Neural crest cell (in vitro differentiated cells): ENCODE measurements at regions not wholly inside any gene's neighbourhood (a gene's known extent, or its start where the extent isn't known, plus 50 kb on each side); places are given as distances from the start of the nearest gene placed in this dataset.

ENCODE experiments used
- DNase-seq: peaks from one replicate; pipeline ENCODE4 v3.0.0; 2021; ENCODE audit warnings: low read depth, mixed read lengths, low spot score
- H3K27ac Mint-ChIP-seq: one replicate; pipeline ENCODE4 v1.8.0; 2021; ENCODE audit warnings: mild to moderate bottlenecking, mixed read lengths; ENCODE audit not compliant: unreplicated experiment
- H3K27me3 Mint-ChIP-seq: 2 replicates; pipeline ENCODE4 v1.8.0; 2021; ENCODE audit warnings: low read depth, mild to moderate bottlenecking, mixed read lengths
- H3K36me3 Mint-ChIP-seq: 2 replicates; pipeline ENCODE4 v1.8.0; 2021; ENCODE audit warnings: low read depth, mild to moderate bottlenecking, mixed read lengths
- H3K4me1 Mint-ChIP-seq: 2 replicates; pipeline ENCODE4 v1.8.0; 2021; ENCODE audit warnings: mixed read lengths
- H3K4me3 Mint-ChIP-seq: one replicate; pipeline ENCODE4 v1.8.0; 2021; ENCODE audit warnings: mild to moderate bottlenecking, mixed read lengths
- H3K9me3 Mint-ChIP-seq: 2 replicates; pipeline ENCODE4 v1.8.0; 2021; ENCODE audit warnings: mixed read lengths
- TF ChIP-seq, protein P1 (sequence below): fragments of 200-600 bp; sonication (generic); conservative IDR thresholded peaks from 2 replicates; pipeline ENCODE4 v1.5.0; 2021; ENCODE audit warnings: antibody characterized with exemption, mild to moderate bottlenecking

DNA sequence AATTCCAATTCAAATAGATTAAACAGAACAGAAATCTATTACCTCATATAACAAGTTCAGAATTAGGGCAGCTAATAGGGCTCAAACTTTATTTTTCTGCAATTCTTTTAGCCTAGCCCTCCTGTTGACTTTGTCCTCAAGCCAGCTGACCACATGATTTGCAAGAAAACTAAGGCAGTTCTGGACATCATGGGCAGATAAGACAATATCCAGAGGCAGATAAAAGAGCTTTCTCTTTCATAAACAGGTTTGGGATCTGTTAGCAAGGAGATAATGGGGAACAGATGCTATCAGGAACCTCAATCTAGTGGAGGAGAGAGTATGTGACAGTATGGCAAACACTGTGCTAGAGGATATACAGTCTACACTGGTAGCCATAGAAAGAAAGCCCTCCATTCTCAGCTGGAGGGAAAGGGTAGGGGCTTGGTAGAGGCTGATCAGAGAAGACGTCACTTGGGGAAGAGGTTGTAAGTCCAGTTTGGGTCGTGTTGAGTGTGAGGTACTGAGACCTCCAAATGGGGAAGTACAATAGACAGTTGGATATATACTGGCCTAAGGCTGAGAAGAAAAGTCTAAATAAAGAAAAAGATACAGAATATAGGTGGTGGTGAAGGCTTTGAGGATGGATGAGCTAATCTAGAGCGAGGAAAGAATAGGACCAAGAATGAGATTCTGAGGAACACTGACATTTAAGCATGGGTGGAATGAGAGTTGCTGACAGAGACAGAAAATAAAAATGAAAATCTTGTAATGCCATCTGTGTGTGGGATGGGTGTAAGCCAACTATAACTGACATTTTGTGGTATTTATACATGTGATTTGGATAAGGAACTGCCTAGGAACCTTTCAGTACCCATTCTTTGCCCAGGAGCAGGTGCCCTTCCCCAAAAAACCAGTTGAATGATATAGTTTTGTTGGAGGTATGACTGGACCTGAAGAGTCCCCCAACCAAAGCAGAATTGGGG is 67.4 kb downstream of the CYB561 start:
- Mint-ChIP-seq H3K4me3 (no peak overlapping the region), H3K36me3 (peaks cover 19% of the 10 kb centered on the region), H3K4me1 (peaks cover 4% of the 10 kb centered on the region), H3K27ac (no peak overlapping the region), H3K27me3 (no peaks in the 10 kb centered on the region), H3K9me3 (peaks cover 9% of the 10 kb centered on the region)
- TF ChIP-seq, protein P1, sequence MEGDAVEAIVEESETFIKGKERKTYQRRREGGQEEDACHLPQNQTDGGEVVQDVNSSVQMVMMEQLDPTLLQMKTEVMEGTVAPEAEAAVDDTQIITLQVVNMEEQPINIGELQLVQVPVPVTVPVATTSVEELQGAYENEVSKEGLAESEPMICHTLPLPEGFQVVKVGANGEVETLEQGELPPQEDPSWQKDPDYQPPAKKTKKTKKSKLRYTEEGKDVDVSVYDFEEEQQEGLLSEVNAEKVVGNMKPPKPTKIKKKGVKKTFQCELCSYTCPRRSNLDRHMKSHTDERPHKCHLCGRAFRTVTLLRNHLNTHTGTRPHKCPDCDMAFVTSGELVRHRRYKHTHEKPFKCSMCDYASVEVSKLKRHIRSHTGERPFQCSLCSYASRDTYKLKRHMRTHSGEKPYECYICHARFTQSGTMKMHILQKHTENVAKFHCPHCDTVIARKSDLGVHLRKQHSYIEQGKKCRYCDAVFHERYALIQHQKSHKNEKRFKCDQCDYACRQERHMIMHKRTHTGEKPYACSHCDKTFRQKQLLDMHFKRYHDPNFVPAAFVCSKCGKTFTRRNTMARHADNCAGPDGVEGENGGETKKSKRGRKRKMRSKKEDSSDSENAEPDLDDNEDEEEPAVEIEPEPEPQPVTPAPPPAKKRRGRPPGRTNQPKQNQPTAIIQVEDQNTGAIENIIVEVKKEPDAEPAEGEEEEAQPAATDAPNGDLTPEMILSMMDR: no peak
- no peak for DNase-seq

DNA sequence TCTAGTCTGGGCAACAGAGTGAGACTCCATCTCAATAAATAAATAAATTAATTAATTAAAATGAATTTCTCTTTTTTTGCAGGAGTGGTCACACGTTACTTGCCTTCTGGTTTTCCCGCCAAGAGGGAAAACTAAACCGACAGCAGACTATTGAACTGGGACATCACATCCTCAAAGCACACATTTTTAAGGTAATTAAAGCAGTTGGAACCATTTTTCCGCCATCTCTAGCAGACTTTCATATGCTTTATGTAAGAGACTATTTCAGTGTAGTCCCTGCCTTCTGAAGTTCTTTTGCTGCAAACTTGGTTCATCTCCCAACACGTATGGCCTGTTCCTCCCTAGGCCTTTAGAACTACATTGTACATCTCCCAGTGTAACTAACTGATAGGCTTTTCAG is 66.5 kb downstream of the CYB561 start:
- no peak for DNase-seq
- TF ChIP-seq, protein P1: no peak
- Mint-ChIP-seq H3K27me3 (no peaks in the 10 kb centered on the region), H3K4me1 (peaks cover 4% of the 10 kb centered on the region), H3K36me3 (peaks cover 19% of the 10 kb centered on the region), H3K4me3 (no peak overlapping the region), H3K27ac (no peak overlapping the region), H3K9me3 (peaks cover 9% of the 10 kb centered on the region)

DNA sequence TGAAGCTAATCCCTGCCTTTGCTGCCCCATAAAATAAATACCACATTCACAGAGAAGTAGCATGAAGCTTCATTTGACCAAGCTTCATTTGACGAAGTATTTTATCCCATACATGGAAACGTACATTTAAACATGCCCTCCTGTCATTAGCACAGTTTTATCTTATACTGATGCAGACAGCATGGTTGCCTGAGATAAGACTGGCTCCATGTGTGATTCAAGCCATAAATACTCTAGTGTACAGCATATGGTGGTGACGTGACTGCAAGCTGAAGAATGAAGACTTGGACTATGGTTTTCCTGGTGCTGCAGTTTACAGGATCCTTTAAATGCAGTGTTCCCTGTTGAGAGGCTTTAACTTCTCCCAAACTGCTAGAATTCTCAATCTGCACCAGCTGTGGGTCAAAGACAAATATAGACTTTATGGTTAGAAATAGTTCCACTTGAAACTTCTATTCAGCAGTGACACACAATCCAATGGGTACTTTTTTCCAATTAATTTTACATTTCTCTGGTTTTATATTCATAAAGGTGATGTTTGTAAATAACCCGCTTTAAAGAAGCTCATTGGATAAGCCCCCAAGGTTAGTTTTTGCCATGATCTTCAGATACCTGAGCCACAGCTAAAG is 64.9 kb downstream of the CYB561 start:
- peaks cover 4% of the 10 kb centered on the region for H3K4me1 Mint-ChIP-seq
- no peaks in the 10 kb centered on the region for H3K27me3 Mint-ChIP-seq
- H3K4me3 Mint-ChIP-seq: no peak overlapping the region
- DNase-seq: no peak
- peaks cover 19% of the 10 kb centered on the region for H3K36me3 Mint-ChIP-seq
- H3K27ac Mint-ChIP-seq: no peak overlapping the region
- TF ChIP-seq, protein P1: no peak
- peaks cover 9% of the 10 kb centered on the region for H3K9me3 Mint-ChIP-seq

DNA sequence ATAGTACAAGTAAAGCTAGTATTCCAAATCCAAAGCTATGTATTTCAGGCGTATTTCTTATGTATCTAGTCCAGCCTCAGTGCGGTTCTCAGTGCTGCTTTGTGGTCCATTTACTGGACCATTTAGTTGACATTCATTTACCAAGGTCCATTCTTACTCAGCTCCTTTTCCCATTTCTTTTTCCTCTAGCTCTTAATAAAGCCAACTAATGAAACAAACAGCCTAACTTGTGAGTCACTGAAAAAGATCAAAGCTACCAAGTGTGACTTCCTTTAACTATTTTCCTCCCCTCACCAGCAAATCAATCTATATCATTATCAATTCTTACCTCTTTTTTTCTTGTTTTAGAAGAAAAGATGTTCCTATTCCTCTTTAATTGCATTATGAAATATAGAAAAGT is 64.0 kb downstream of the CYB561 start:
- TF ChIP-seq, protein P1: no peak
- H3K4me1 Mint-ChIP-seq: peaks cover 4% of the 10 kb centered on the region
- no peak overlapping the region for H3K4me3 Mint-ChIP-seq
- no peak for DNase-seq
- H3K36me3 Mint-ChIP-seq: peaks cover 19% of the 10 kb centered on the region
- H3K27ac Mint-ChIP-seq: no peak overlapping the region
- no peaks in the 10 kb centered on the region for H3K27me3 Mint-ChIP-seq
- H3K9me3 Mint-ChIP-seq: peaks cover 8% of the 10 kb centered on the region
